ENCODE measurements at regions not wholly inside any gene's neighbourhood (a gene's known extent, or its start where the extent isn't known, plus 50 kb on each side); places are given as distances from the start of the nearest gene placed in this dataset.

- no peaks in the 10 kb centered on the region for H3K27me3 ChIP-seq (ENCODE audit: low read depth)
- H3K4me3 ChIP-seq: no peak overlapping the region
- H3K36me3 ChIP-seq: no peaks in the 10 kb centered on the region
- no peaks in the 10 kb centered on the region for H3K9me3 ChIP-seq
- H3K27ac ChIP-seq: no peak overlapping the region
- no peaks in the 10 kb centered on the region for H3K4me1 ChIP-seq
- intact Hi-C loops (cut with DNase I): no loop called here
- no peak for TF ChIP-seq CTCF (IDR thresholded peaks at IDR 0.05)
- DNase-seq: no peak
- no peak for ATAC-seq
These were observed 922.7 kb upstream of the CHAC2 start for GRCh38 chr2:52844701-52845423.

- ATAC-seq: no peak
- no peak for DNase-seq
- Histone ChIP-seq H3K4me3 (no peak overlapping the region), H3K27ac (no peak overlapping the region), H3K4me1 (no peaks in the 10 kb centered on the region), H3K36me3 (no peaks in the 10 kb centered on the region), H3K9me3 (no peaks in the 10 kb centered on the region), H3K27me3 (ENCODE audit: low read depth) (no peaks in the 10 kb centered on the region)
- no peak for TF ChIP-seq CTCF (IDR thresholded peaks at IDR 0.05)
- intact Hi-C loops (cut with DNase I): no loop called here
These were observed 931.7 kb upstream of the CHAC2 start for GRCh38 chr2:52835909-52836308.

- H3K4me1 ChIP-seq: no peaks in the 10 kb centered on the region
- H3K27me3 ChIP-seq (ENCODE audit: low read depth): no peaks in the 10 kb centered on the region
- no peak for TF ChIP-seq CTCF (IDR thresholded peaks at IDR 0.05)
- H3K4me3 ChIP-seq: no peak overlapping the region
- no peaks in the 10 kb centered on the region for H3K36me3 ChIP-seq
- intact Hi-C loops (cut with DNase I): no loop called here
- ATAC-seq (no peak), DNase-seq (no peak)
- no peak overlapping the region for H3K27ac ChIP-seq
- H3K9me3 ChIP-seq: no peaks in the 10 kb centered on the region
These were observed 936.4 kb upstream of the CHAC2 start for GRCh38 chr2:52831216-52831615.

- intact Hi-C loops (cut with DNase I): no loop called here
- DNase-seq: no peak
- no peaks in the 10 kb centered on the region for H3K27me3 ChIP-seq (ENCODE audit: low read depth)
These were observed 939.5 kb upstream of the CHAC2 start for GRCh38 chr2:52828112-52828511.

GRCh38 chr2:52821631-52822030 lies 946.0 kb upstream of the CHAC2 start:
- no peaks in the 10 kb centered on the region for H3K4me1 ChIP-seq
- DNase-seq (no peak), ATAC-seq (no peak)
- no peak overlapping the region for H3K4me3 ChIP-seq
- H3K36me3 ChIP-seq: no peaks in the 10 kb centered on the region
- TF ChIP-seq CTCF (IDR thresholded peaks at IDR 0.05): peak; percentile 7
- intact Hi-C loops (cut with DNase I): no loop called here
- H3K9me3 ChIP-seq: no peaks in the 10 kb centered on the region
- no peaks in the 10 kb centered on the region for H3K27me3 ChIP-seq (ENCODE audit: low read depth)
- H3K27ac ChIP-seq: no peak overlapping the region

More at GRCh38 chr2:52828112-52828511, 939.5 kb upstream of the CHAC2 start:
- Histone ChIP-seq H3K9me3 (no peaks in the 10 kb centered on the region), H3K4me3 (no peak overlapping the region), H3K4me1 (no peaks in the 10 kb centered on the region), H3K27ac (no peak overlapping the region), H3K36me3 (no peaks in the 10 kb centered on the region)
- ATAC-seq: no peak
- TF ChIP-seq CTCF (IDR thresholded peaks at IDR 0.05): no peak
